ENCODE measurements at regions not wholly inside any gene's neighbourhood (a gene's known extent, or its start where the extent isn't known, plus 50 kb on each side); places are given as distances from the start of the nearest gene placed in this dataset.
A peak's percentile ranks its signal among the peaks of the same experiment; 100 is the strongest.

- H3K4me3 ChIP-seq (ENCODE audit: control insufficient read depth, low read depth, low read length): no peak overlapping the region
- TF ChIP-seq, protein P1, sequence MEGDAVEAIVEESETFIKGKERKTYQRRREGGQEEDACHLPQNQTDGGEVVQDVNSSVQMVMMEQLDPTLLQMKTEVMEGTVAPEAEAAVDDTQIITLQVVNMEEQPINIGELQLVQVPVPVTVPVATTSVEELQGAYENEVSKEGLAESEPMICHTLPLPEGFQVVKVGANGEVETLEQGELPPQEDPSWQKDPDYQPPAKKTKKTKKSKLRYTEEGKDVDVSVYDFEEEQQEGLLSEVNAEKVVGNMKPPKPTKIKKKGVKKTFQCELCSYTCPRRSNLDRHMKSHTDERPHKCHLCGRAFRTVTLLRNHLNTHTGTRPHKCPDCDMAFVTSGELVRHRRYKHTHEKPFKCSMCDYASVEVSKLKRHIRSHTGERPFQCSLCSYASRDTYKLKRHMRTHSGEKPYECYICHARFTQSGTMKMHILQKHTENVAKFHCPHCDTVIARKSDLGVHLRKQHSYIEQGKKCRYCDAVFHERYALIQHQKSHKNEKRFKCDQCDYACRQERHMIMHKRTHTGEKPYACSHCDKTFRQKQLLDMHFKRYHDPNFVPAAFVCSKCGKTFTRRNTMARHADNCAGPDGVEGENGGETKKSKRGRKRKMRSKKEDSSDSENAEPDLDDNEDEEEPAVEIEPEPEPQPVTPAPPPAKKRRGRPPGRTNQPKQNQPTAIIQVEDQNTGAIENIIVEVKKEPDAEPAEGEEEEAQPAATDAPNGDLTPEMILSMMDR (conservative IDR thresholded peaks at IDR 0.05; ENCODE audit: control insufficient read depth, insufficient read depth, low read depth, low read length): no peak
- DNase-seq (ENCODE audit: low read depth): peak; percentile 48
Measured at GRCh38 chr1:94362466-94363058, 55.6 kb upstream of the ABCD3 start.

DNA sequence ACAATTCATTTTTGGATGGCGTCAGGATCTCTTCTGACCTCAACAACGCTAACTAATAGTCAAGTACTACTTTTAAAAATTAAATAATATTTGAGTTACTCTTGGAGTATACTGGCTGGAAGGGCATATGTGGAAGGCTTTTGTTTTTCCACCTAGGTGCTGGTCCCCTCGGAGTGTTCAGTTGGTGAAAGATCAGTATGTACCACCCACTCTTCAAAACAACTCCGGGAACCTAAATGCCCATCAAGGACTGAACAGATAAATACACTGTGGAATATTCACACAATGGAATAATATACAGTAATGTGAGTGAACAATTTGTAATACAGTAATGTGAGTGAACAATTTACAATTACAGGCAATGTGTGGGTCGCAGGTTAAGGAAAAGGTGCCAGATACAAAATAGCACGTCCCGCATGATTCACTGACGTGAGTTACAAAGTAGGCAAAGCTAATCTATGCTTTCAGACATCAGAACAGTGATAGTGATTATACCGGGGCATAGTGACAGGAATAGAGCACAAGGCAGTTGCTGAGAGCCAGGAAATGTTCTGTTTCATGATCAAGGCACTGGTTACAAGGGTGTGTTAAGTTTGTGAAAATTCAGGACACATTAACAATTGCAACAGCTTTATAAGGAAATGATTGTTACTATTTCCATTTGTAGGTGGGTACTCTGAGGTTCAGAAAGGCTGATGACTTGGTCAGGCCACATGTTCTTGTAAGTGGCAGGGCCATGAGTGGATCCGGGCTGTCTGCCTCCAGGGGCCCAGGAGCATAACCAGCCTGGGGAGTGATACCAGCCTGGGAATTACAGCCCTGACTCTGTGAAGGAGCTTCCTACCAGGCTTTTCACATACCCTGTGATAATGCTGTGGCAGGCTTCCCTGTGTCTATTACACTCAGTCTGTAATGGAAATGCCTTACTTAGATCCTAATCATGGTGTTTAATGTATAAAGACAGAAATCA, 59.3 kb upstream of the ABCD3 start:
- no peak for DNase-seq (ENCODE audit: low read depth)
- TF ChIP-seq, protein P1 (conservative IDR thresholded peaks at IDR 0.05; ENCODE audit: control insufficient read depth, insufficient read depth, low read depth, low read length): no peak
- no peak overlapping the region for H3K4me3 ChIP-seq (ENCODE audit: control insufficient read depth, low read depth, low read length)

DNA sequence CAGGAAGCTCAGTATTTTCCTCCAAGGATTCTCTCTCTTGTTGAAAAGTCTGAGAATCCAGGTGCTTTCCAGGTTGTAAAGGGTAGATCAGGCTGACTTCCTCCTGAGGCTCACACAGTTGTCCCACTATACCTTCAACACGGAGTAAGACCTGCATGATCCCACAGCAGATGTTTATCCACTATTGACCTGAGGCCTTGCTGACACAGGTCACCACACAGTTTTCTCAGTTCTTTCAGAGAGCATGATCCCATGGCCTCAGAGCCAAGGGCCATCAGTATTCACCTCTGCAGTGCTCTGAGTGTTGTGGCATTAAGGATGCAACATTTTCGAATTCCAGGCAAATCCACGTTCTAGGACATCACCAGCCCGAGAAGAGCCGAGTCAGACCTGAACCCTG, 60.5 kb upstream of the ABCD3 start:
- H3K4me3 ChIP-seq (ENCODE audit: control insufficient read depth, low read depth, low read length): no peak overlapping the region
- TF ChIP-seq, protein P1 (conservative IDR thresholded peaks at IDR 0.05; ENCODE audit: control insufficient read depth, insufficient read depth, low read depth, low read length): no peak
- DNase-seq (ENCODE audit: low read depth): no peak

DNA sequence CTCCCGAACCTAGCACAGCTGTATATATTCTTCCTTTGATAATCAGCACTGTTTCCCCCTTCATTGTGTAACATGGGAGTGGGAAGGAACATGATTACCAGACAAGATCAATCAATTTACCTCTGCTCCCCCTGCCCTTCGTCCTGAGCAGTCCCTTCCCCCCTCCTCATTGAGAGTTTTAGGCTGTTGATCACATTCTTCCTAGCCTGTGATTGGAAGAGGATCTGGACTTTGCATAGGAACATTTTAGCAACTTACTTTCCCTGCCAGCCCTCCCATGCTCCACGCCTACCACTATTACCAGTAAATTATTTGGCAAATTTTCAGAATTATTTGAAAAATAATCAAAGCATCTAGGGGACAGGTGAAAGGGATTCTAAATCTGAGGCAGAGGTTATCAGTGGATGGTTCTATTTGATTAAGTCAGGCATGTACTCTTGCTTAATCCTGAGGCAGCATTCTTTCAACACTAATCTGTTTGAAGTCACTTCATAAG, 62.7 kb upstream of the ABCD3 start:
- no peak for DNase-seq (ENCODE audit: low read depth)
- H3K4me3 ChIP-seq (ENCODE audit: control insufficient read depth, low read depth, low read length): no peak overlapping the region
- TF ChIP-seq, protein P1 (conservative IDR thresholded peaks at IDR 0.05; ENCODE audit: control insufficient read depth, insufficient read depth, low read depth, low read length): no peak

GRCh38 chr1:94351481-94351880, 66.7 kb upstream of the ABCD3 start:
- no peak for DNase-seq (ENCODE audit: low read depth)
- TF ChIP-seq, protein P1 (conservative IDR thresholded peaks at IDR 0.05; ENCODE audit: control insufficient read depth, insufficient read depth, low read depth, low read length): no peak
- H3K4me3 ChIP-seq (ENCODE audit: control insufficient read depth, low read depth, low read length): no peak overlapping the region

- H3K4me3 ChIP-seq (ENCODE audit: control insufficient read depth, low read depth, low read length): no peak overlapping the region
- TF ChIP-seq, protein P1 (conservative IDR thresholded peaks at IDR 0.05; ENCODE audit: control insufficient read depth, insufficient read depth, low read depth, low read length): no peak
- DNase-seq (ENCODE audit: low read depth): no peak
Measured at GRCh38 chr1:94350350-94350924, 67.8 kb upstream of the ABCD3 start.
